NCI-H1417 (cell line): ENCODE measurements at regions not wholly inside any gene's neighbourhood (a gene's known extent, or its start where the extent isn't known, plus 50 kb on each side); places are given as distances from the start of the nearest gene placed in this dataset.
A peak's percentile ranks its signal among the peaks of the same experiment; 100 is the strongest.

Experiments used
- DNase-seq, 3 experiments: peaks; one replicate each; lab custom pipeline; 2025; lab: John Stamatoyannopoulos, UW

DNA sequence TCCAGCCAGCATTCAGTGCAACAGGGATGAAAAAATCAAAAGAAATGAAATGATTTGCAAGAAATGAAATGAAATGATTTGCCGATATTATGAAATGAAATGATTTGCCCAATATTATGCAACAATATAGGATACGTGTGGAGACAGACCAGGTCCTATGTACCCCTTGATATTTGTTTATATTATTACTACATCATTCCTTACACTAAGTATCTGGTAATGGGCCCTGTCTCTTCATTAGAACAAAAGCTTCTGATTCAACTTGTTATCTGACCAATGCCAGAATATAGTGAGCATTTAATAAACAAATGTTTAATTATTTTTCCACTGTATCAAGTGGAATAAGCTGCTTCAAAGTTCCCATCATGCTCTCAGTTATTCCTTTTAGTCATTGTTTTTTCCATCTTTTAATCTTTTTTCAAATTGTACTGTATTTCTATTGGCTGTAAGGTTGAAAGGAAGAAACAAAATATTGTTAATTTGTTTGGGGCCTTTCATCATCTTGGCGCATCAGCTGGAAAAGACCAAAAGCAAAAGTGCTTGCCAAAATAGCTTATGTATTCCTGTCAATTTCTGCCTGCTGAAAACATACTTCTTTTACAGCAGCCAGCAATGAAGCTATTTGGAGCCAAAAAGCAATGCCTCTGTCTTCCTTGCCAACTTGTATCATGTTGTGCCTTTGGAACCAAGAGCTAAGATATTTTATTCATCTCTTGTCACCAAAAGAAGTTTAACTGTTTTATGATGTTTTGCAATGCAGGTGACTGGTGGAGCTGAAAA is 2314.9 kb downstream of the LRRC4C start:
- no peak for DNase-seq

GRCh38 chr11:39139581-39139980 is 2319.9 kb downstream of the LRRC4C start:
- no peak for DNase-seq

GRCh38 chr11:39120890-39121289 is 2338.6 kb downstream of the LRRC4C start:
- no peak for DNase-seq

DNA sequence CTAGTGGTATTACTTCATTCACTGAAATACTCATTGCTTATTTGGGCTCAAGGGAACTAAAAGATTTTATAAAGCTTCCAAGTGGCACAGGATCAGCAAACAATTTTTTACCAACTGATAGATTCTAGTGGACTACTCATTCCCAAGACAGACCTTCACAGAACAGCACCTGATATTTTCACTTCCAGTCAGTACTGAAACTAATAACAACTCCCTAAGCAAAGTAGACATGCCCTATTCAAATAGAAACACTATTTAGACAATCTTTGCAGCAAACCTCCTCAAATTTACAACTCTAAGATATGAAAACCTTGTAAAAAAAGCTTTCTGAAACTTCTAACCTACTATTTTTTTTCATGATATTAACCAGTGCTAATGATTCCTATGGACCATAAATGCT is 2345.8 kb downstream of the LRRC4C start:
- DNase-seq, result no peak

GRCh38 chr11:39102236-39102635 is 2357.2 kb downstream of the LRRC4C start:
- DNase-seq, result no peak

- DNase-seq, result no peak
Measured at GRCh38 chr11:39078465-39078864, 2381.0 kb downstream of the LRRC4C start.

- no peak for DNase-seq
Measured at GRCh38 chr11:39037611-39038010, 2421.8 kb downstream of the LRRC4C start.

DNA sequence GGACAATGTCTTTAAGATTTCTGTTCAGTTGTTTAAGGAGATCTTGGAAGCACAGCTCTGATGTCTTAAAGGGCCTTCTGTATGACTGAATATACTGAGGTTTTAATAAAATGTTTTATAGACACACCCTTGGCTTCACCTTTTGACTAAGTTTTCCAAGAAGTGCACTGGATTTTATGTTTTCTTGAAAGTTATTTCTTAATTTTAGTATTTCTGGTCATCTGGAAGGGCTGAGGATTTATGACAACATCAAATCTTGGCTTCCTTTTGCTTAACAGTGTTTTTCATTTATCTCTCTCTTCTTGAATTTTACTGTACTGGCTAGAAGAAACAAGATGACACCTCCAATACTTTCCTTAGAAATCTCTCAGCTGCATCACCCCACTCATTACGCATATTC is 2423.4 kb downstream of the LRRC4C start:
- DNase-seq, result no peak

DNA sequence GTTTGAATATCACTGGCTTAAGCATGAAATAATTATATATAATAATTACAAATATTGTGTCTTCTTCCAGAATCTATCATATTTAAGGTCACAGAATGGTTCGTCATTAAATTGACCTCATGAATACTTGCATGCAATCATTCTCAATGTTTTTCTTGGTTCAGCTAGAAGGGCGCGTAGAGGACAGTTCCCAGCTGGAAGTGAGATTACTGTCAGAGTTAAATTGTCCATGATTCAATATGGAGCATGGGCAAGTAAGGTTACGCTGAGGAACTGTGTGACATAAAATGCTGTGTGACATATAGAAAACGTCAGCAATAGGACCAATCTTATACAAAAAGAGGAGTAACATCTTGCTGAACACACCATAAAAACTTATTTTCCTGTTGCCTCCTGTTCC is 2423.5 kb upstream of the RAG2 start:
- no peak for DNase-seq

DNA sequence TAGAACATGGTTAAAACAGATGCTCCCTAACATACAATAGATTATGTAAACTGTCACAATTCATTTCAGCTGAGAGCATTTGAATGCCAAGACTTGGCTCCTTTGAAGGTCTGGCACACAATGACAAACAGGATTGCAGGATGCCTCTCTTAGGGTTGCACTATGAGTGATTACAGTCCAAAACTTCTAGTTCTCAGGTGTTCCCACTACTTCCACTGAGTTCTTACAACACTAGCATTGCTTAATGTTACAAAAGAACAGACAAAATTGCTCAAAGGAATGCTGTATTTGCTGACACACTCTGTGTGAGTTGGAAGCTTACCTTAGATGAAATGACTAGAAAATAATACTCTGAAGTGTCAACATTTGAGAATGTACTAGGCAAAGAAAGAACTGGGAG is 2413.8 kb upstream of the RAG2 start:
- DNase-seq, result no peak

GRCh38 chr11:38990841-38991240 is 2392.8 kb upstream of the RAG2 start:
- no peak for DNase-seq

DNA sequence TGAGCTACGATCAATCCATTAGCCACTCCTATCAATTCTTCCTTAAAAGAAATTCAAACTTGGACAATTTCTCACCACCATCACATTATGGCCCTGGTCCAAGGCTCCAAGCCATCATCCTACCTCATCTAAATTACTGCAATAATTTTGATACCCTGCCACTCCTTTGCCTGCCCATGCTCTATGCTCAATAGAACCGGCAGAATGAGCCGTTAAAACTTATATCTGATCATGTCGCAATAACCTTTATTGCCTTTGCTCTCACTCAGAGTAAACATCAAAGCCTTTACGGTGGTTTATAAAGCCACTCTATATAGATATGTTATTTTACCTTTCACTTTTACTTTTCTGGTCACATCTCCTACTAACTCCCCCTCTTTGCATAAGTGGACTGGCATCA is 2392.1 kb upstream of the RAG2 start:
- DNase-seq, result no peak

GRCh38 chr11:38988908-38989307 is 2390.9 kb upstream of the RAG2 start:
- DNase-seq, result no peak

DNA sequence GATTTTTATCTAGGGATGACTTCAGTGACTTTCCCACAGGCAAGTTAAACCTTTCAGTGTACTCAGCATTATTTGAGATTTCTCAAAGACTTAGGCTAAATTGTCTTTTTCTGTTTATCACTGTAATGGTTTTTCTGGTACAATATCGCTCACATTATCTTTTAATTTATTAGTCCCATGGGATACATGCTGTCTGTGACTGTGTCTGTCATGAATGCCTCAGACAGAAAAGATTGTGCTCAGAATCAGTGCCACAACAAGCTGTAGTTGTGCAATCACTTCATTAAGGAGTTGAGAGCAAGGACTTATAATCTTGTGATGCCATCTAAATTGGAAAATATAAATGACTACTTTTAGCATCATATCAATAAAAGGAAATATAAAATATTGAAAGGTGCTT is 2374.2 kb upstream of the RAG2 start:
- no peak for DNase-seq

- no peak for DNase-seq
Measured at GRCh38 chr11:38971141-38971540, 2373.1 kb upstream of the RAG2 start.

DNA sequence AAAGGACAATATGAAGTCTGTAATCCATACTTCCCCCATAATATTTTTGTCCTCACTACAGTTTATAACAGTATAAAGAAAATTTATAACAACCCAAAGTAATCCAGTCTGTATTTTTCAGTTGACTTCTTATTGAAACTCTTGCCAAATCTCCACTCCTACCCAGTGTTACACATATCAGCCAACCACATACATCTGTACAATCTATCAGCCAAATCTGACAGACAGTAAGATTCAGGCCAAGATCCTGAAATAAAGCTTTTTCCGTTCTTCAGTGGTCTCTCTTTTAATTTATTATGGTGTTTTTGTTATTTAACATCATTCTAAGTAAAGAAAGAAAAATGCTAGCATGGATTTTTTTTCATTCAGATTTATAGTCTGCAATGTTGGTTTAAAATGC is 2370.9 kb upstream of the RAG2 start:
- DNase-seq, result no peak

DNA sequence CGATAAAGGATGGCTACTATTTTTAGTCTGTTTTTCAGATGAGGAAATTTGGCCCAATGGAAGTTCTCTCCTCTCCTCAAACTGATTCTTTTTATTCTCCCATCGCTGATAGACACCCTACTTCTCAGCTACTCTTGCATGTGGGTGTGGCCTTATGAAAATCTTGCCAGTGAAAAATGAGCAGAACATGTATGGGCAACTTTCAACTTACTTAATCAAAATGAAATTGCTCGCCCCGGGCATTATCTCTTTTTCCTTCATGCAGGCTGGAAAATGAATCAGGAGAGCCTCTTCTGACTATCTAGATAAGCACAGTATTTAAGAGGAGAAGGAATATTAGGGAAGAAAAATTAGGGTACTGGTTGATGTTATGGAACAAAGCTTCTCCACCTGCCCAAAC is 2354.7 kb upstream of the RAG2 start:
- DNase-seq, result no peak

DNA sequence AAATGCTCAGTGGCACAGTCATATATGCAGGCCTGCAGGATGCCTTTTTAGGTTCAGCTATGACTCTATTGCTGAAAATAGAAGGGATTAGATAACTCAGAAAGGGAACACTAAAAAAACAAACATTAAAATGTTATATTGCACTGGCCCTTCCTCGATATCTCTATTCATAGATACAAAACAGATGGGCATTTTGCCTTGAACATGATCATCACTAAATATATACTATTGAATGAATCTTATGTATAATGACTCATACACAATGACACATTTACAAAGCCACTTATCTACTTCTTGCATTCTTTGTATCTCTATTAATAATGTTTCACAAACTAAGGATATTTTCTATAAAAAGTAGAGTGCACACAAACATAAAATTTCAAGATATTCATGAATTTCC is 2352.8 kb upstream of the RAG2 start:
- no peak for DNase-seq

DNA sequence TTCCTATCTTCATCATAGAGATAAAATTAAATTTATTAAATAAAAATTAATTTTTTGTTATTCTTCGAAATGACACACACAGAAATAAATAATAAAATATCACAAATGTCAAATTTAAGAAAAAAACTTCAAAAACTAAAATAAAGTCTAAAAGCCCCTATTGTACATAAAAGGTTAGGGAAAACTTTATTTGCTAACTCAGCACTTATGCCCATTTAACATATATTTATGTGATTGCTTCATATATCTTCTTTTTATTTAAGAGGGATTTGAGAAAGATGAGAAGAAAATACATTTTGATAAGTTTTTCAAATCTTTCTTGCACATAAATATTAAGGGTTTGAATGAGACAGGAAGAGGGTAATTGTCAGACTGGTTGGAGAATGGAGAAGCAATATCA is 2350.4 kb upstream of the RAG2 start:
- no peak for DNase-seq

DNA sequence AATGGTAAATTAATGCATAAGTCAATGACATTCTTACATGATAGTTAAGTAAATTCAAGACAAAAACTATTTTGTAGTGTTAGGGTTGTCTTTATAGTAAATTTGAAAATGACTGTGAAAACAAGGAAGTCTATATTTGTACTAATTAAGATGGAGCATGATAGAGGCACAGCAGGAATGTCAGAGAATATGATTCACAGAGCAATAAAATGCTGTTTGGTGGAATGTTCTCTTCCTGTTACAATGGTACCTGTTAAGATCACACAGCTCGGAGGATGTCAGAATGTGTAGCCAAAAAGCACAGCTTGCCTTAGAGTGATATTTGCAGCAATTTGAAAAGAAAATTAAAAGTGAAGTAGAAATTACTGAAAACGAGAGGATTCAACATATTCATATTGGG is 2339.7 kb upstream of the RAG2 start:
- DNase-seq, result no peak

DNA sequence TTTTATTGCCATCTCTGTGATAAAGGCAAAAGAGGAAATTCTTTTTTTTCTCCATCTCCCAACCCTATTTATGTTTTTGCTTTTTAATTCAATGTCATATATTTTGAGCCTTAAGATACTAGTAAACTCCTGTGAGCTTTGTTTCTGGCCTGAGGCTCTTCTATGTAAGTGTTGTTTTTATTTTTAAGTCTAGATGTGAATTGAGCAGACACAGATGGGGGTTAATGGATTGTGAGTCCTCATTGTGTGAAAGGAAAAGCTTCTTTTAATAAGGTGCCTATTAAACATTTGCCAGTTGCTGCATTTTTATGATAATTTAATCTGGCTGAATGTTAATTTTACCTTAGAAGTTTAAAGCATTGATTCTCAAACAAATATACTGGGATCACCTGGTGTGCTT is 2337.9 kb upstream of the RAG2 start:
- DNase-seq, result peak in 1 of 3 experiments; percentile 28

- no peak for DNase-seq
Measured at GRCh38 chr11:38927993-38928392, 2330.0 kb upstream of the RAG2 start.

DNA sequence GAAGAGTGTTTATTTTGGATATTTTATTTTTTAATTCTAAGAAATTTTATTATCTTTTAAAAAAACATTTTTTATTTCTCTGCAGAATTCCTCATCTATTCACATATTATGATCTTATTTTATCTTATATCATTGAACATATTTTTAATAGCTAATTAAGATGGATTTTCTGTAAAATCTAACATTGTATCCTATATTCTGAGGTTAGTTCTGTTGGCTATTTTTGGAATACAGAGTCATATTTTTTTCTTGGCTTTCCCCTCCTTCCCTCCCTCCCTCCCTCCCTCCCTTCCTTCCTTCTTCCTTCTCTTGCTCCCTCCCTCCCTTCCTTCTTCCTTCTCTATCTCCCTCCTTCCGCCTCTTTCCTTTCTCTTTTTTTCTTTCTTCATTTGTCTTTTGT is 2326.6 kb upstream of the RAG2 start:
- DNase-seq, result no peak

GRCh38 chr11:38900211-38900610 is 2302.2 kb upstream of the RAG2 start:
- DNase-seq, result no peak
